Stimulated activated CD4-positive, alpha-beta T cell treated with anti-CD3 and anti-CD28 coated beads, Interleukin-12 subunit alpha, Interleukin-12 subunit beta, amount 100 ng/mL, for 48 hours (primary cell): ENCODE measurements at regions not wholly inside any gene's neighbourhood (a gene's known extent, or its start where the extent isn't known, plus 50 kb on each side); places are given as distances from the start of the nearest gene placed in this dataset.
"Not testable (repeated sequence)": the region's sequence is repeated elsewhere in the genome, so short reads cannot be mapped to it uniquely, and the experiment has no call there.

Source experiments
- DNase-seq, 3 donors: peaks; one replicate each; pipeline ENCODE4 v3.0.0-alpha.2; 2020; ENCODE audit warnings: low read depth in 2 of 3, low spot score in 1 of 3

GRCh38 chr12:74241341-74241740, 296.3 kb upstream of the ATXN7L3B start:
- no peak for DNase-seq

GRCh38 chr12:74242088-74242487, 295.5 kb upstream of the ATXN7L3B start:
- DNase-seq, result no peak

- no peak for DNase-seq
These were observed 292.2 kb upstream of the ATXN7L3B start for GRCh38 chr12:74245458-74245857.

GRCh38 chr12:74250891-74251290, 286.7 kb upstream of the ATXN7L3B start:
- DNase-seq, result no peak

- DNase-seq, result not testable (repeated sequence)
These were observed 283.8 kb upstream of the ATXN7L3B start for GRCh38 chr12:74253826-74254225.

- no peak for DNase-seq
These were observed 282.9 kb upstream of the ATXN7L3B start for GRCh38 chr12:74254784-74255183.

- DNase-seq, result no peak
These were observed 278.4 kb upstream of the ATXN7L3B start for GRCh38 chr12:74259199-74259598.

- DNase-seq, result no peak
These were observed 272.9 kb upstream of the ATXN7L3B start for GRCh38 chr12:74264692-74265091.

- not testable (repeated sequence) for DNase-seq
These were observed 268.3 kb upstream of the ATXN7L3B start for GRCh38 chr12:74269355-74269754.

GRCh38 chr12:74280156-74280655, 257.4 kb upstream of the ATXN7L3B start:
- DNase-seq, result no peak

- not testable (repeated sequence) for DNase-seq
These were observed 256.0 kb upstream of the ATXN7L3B start for GRCh38 chr12:74281401-74282180.

GRCh38 chr12:74283646-74284045, 254.0 kb upstream of the ATXN7L3B start:
- DNase-seq, result no peak

GRCh38 chr12:74285773-74286172, 251.9 kb upstream of the ATXN7L3B start:
- no peak for DNase-seq

GRCh38 chr12:74286254-74286653, 251.4 kb upstream of the ATXN7L3B start:
- DNase-seq, result no peak

GRCh38 chr12:74292351-74293194, 245.1 kb upstream of the ATXN7L3B start:
- DNase-seq, result no peak

GRCh38 chr12:74293689-74294131, 243.9 kb upstream of the ATXN7L3B start:
- no peak for DNase-seq

GRCh38 chr12:74317078-74317601, 220.5 kb upstream of the ATXN7L3B start:
- no peak for DNase-seq

- DNase-seq, result no peak
These were observed 219.9 kb upstream of the ATXN7L3B start for GRCh38 chr12:74317741-74318140.

GRCh38 chr12:74319886-74320285, 217.7 kb upstream of the ATXN7L3B start:
- no peak for DNase-seq

GRCh38 chr12:74321381-74321780, 216.3 kb upstream of the ATXN7L3B start:
- DNase-seq, result no peak

GRCh38 chr12:74322792-74323191, 214.8 kb upstream of the ATXN7L3B start:
- DNase-seq, result no peak

GRCh38 chr12:74328623-74329022, 209.0 kb upstream of the ATXN7L3B start:
- DNase-seq, result no peak
